HepG2 (cell line): ENCODE measurements at regions not wholly inside any gene's neighbourhood (a gene's known extent, or its start where the extent isn't known, plus 50 kb on each side); places are given as distances from the start of the nearest gene placed in this dataset.

Source experiments
- HCFC1 ChIP-seq: fragments of 150-350 bp; IDR thresholded peaks from 2 replicates; pipeline ENCODE4 v1.6.1; 2014; ENCODE audit warnings: low read depth, low read length
- HDAC2 ChIP-seq: sonication (generic); formaldehyde crosslinking; IDR thresholded peaks from 2 replicates; pipeline ENCODE4 v1.4.0; 2020; ENCODE audit warnings: missing genetic modification reagents
- MBD4 ChIP-seq: IDR thresholded peaks from 2 replicates; pipeline ENCODE4 v1.6.1; 2012; ENCODE audit warnings: low read length, inconsistent platforms, borderline replicate concordance
- POLR2A ChIP-seq, 2 experiments: IDR thresholded peaks; 2 replicates each; pipeline ENCODE4 v1.6.1; 2011; ENCODE audit warnings: low read depth in 2 of 2, low read length in 2 of 2, mild to moderate bottlenecking in 1 of 2, moderate library complexity in 1 of 2; ENCODE audit not compliant: insufficient read depth in 1 of 2
- RAD21 ChIP-seq: fragments of 450-650 bp; formaldehyde crosslinking; IDR thresholded peaks from 2 replicates; pipeline ENCODE4 v1.5.0; 2020; ENCODE audit warnings: mild to moderate bottlenecking
- ZFP36 ChIP-seq: fragments of 150-350 bp; IDR thresholded peaks from 2 replicates; pipeline ENCODE4 v1.6.1; 2018; ENCODE audit warnings: borderline replicate concordance, low read length, low read depth; ENCODE audit not compliant: partially characterized antibody
- TF ChIP-seq, protein P1 (sequence below): IDR thresholded peaks from 2 replicates; pipeline ENCODE4 v1.6.1; 2016; ENCODE audit warnings: low read depth, missing genetic modification reagents, missing compliant biosample characterization
- TF ChIP-seq, protein P2 (sequence below): sonication (generic); formaldehyde crosslinking; IDR thresholded peaks from 2 replicates; pipeline ENCODE4 v1.5.0; 2020; ENCODE audit warnings: missing genetic modification reagents

DNA sequence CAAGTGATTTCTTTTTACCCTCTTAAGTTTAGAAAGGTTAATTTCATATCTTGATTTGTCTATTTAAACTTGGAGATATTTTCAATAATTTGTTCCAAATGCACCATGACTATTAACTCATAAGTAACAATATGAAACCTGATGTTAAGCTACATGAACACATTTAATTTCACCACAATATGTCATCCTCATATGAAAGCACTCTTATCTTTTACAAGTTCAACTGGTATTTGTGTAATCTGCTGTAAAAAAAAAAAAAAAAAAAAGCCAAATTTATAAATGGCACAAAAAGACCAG lies 110.4 kb downstream of the HFE start:
- TF ChIP-seq MBD4: no peak
- TF ChIP-seq RAD21 (CRISPR knock-in tag): no peak
- TF ChIP-seq, protein P1, sequence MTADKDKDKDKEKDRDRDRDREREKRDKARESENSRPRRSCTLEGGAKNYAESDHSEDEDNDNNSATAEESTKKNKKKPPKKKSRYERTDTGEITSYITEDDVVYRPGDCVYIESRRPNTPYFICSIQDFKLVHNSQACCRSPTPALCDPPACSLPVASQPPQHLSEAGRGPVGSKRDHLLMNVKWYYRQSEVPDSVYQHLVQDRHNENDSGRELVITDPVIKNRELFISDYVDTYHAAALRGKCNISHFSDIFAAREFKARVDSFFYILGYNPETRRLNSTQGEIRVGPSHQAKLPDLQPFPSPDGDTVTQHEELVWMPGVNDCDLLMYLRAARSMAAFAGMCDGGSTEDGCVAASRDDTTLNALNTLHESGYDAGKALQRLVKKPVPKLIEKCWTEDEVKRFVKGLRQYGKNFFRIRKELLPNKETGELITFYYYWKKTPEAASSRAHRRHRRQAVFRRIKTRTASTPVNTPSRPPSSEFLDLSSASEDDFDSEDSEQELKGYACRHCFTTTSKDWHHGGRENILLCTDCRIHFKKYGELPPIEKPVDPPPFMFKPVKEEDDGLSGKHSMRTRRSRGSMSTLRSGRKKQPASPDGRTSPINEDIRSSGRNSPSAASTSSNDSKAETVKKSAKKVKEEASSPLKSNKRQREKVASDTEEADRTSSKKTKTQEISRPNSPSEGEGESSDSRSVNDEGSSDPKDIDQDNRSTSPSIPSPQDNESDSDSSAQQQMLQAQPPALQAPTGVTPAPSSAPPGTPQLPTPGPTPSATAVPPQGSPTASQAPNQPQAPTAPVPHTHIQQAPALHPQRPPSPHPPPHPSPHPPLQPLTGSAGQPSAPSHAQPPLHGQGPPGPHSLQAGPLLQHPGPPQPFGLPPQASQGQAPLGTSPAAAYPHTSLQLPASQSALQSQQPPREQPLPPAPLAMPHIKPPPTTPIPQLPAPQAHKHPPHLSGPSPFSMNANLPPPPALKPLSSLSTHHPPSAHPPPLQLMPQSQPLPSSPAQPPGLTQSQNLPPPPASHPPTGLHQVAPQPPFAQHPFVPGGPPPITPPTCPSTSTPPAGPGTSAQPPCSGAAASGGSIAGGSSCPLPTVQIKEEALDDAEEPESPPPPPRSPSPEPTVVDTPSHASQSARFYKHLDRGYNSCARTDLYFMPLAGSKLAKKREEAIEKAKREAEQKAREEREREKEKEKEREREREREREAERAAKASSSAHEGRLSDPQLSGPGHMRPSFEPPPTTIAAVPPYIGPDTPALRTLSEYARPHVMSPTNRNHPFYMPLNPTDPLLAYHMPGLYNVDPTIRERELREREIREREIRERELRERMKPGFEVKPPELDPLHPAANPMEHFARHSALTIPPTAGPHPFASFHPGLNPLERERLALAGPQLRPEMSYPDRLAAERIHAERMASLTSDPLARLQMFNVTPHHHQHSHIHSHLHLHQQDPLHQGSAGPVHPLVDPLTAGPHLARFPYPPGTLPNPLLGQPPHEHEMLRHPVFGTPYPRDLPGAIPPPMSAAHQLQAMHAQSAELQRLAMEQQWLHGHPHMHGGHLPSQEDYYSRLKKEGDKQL (CRISPR knock-in tag): no peak
- TF ChIP-seq POLR2A (IDR thresholded peaks at IDR 0.05; ENCODE audit: insufficient read depth in 1 of 2, low read depth in 2 of 2, low read length in 2 of 2): no peak
- no peak for TF ChIP-seq ZFP36
- TF ChIP-seq HDAC2 (CRISPR knock-in tag): no peak
- TF ChIP-seq, protein P2, sequence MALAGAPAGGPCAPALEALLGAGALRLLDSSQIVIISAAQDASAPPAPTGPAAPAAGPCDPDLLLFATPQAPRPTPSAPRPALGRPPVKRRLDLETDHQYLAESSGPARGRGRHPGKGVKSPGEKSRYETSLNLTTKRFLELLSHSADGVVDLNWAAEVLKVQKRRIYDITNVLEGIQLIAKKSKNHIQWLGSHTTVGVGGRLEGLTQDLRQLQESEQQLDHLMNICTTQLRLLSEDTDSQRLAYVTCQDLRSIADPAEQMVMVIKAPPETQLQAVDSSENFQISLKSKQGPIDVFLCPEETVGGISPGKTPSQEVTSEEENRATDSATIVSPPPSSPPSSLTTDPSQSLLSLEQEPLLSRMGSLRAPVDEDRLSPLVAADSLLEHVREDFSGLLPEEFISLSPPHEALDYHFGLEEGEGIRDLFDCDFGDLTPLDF (CRISPR knock-in tag): no peak
- TF ChIP-seq HCFC1: no peak
